ENCODE measurements at regions not wholly inside any gene's neighbourhood (a gene's known extent, or its start where the extent isn't known, plus 50 kb on each side); places are given as distances from the start of the nearest gene placed in this dataset.

DNA sequence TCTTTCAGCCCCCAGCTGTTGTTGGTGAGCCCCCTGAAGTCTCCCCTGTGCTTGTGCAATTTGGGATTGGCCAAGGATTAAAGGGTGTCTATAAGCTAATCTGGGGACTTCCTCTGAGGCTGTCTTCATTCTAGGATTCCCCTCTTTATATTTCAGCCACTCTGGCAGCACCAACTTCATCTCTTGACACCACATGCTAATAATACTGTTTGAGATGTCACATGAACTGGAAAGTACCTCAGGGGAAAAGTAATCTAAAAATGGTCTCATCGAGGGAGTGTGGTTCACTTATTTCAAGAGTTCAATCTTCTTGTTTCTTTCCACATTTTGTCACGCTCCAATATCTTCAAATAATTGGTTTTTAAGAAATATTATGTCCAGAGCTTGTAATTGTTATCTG lies 279.2 kb upstream of the TMC3 start:
- TF ChIP-seq, protein P1, sequence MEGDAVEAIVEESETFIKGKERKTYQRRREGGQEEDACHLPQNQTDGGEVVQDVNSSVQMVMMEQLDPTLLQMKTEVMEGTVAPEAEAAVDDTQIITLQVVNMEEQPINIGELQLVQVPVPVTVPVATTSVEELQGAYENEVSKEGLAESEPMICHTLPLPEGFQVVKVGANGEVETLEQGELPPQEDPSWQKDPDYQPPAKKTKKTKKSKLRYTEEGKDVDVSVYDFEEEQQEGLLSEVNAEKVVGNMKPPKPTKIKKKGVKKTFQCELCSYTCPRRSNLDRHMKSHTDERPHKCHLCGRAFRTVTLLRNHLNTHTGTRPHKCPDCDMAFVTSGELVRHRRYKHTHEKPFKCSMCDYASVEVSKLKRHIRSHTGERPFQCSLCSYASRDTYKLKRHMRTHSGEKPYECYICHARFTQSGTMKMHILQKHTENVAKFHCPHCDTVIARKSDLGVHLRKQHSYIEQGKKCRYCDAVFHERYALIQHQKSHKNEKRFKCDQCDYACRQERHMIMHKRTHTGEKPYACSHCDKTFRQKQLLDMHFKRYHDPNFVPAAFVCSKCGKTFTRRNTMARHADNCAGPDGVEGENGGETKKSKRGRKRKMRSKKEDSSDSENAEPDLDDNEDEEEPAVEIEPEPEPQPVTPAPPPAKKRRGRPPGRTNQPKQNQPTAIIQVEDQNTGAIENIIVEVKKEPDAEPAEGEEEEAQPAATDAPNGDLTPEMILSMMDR (IDR thresholded peaks at IDR 0.05; ENCODE audit: poor library complexity): no peak
- TF ChIP-seq EZH2 (IDR thresholded peaks at IDR 0.05; ENCODE audit: borderline replicate concordance): no peak

All from hepatocyte (in vitro differentiated cells).